ENCODE measurements at regions not wholly inside any gene's neighbourhood (a gene's known extent, or its start where the extent isn't known, plus 50 kb on each side); places are given as distances from the start of the nearest gene placed in this dataset.
"Not testable (repeated sequence)": the region's sequence is repeated elsewhere in the genome, so short reads cannot be mapped to it uniquely, and the experiment has no call there.

DNA sequence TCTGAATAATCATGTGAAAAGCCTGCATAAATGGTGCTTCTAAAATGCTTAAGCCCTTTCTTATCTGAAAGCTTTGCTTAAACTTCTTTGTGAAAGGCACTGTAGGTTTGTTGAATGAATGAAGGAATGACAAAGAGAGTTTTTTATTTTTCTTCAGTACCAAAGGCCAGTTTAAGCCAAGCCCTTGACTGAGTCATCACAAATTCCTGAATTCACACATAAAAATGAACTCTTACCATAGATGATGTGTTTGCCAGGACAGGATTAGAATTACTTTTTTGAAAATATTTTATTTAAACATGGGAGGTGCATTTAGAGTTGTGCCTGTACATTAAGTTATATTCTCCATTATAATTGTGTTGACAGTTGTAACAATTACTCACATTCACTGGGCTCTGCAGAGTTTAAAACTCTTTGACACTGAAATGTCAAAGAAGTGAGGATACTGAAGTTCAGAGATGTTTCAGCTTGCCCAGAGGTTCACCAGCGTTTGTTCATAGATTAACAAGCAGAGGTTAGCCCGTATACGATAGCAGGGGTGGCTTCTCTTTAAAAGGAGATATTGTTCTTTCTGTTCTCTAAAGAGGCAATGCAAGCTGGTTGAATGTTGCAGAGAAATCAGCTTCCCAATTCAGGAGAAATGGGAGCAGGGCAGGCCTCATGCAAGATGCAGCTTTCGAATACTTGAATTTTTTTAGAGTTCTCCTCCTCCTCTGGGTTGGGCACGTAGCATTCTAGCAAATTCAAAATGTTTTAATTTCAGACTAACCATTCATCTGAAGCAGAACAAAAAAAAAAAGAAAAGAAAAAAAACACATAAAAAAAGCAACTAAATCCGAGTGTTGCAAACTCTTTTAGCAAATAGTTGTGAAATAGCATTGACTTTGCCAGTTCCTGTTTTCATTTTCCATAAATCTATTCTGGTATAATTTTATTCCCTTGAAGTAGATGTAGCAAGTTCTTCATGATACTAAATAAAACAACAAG is 358.7 kb upstream of the KLF4 start:
- DNase-seq = no peak

DNA sequence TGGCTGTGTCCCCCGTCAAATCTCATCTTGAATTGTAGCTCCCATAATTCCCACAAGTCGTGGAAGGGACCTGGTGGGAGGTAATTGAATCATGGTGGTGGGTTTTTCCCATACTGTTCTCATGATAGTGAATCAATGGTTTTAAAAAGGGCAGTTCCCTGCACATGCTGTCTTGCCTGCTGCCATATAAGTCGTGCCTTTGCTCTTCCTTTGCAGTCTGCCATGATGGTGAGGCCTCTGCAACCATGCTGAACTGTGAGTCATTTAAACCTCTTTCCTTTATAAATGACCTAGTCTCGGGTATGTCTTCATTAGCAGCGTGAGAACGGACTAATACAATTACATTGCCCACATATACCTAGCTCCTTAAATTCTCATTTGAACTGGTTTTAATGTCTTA is 353.0 kb upstream of the KLF4 start:
- no peak for DNase-seq

DNA sequence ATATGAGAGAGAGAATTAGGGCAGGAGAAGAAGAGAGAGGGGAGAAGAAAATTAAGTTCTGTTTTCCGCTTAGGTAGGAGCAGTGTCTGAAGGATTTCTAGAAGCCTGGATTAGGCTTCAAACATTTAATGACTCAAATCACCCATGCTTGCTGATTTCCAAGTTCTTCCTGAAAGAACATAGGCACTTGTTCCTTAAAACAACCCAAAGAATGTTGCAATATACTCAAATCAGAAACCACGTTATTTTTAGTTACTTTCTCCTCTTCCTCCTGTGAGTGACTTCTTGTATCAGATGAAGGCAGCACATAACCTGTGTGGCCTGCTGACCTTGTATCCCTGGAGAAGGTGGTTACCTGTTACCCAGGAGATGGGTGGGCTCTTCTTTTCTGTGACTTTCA is 351.5 kb upstream of the KLF4 start:
- no peak for DNase-seq

DNA sequence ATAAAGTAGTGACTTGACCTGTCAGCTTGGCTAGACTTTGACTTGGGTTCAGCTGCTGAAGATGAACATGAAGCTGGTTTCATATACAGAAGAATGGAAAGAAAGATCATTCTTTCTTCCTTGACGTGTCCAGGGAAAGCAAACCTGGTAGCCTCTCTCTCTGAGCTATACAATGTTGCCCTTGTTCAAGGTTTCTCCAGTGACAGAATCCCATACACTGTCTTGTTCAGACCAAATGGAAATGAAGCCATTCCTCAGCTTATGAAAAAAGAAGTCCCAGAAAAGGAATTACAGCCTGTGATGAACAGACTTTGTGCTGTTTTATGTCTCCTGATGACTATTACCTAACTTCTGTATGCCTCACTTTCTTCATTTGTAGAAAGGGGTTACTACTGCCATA is 349.8 kb upstream of the KLF4 start:
- DNase-seq = no peak

DNA sequence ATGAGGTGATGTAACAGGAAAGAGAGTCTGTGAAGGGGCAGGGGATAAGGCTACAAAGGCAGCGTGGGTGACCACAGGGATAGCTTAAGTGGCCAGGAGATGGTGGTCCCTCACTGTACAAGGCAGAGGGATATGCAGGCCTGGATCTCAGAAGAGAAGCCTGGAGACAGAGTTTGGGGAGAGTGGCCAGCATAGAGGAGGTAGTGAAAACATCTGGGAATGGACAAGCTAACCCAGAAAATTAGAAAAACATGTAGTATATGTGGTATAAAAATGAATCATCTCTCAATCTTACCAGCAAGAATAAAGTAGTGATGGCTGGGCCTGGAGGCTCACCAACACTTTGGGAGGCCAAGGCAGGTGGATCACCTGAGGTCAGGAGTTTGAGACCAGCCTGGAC is 349.2 kb upstream of the KLF4 start:
- DNase-seq = no peak

DNA sequence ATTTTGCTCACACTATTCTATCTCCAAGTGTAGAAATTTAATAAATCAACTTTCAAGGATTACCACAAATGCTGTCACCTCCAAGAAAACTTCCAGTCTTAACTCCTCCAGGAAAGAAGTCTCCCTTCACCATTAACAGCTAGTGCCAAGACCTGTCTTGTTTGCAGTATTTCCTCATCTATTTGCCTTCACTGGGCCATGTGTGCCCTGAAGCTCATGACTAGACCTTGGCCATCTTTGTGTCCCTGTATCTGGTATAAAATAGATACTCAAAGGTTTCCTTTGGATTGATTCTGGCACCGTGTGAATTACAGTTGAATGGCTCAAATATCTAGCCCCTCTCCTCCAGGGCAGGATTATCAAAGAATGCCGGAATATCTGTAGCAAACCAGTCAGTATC is 346.7 kb upstream of the KLF4 start:
- DNase-seq = no peak

DNA sequence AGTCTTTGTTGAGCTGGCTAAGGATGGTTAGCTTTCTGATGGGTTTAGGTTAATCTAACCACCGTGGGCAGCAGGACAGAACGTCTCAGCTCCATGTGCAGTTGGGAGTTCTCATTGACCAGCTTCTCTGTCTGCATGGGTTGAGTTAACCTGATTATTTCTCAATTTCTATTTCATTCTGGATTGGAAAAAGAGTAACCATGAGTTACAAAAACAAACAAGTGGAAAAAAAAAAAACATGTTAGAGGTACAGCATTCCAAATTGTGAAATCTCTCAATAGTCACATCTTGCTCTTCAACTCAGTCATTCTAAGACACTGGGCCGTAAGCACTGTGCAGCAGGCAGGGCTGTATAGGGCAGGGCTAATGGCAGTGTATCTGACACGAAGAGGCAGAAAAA is 343.7 kb upstream of the KLF4 start:
- DNase-seq = no peak

DNA sequence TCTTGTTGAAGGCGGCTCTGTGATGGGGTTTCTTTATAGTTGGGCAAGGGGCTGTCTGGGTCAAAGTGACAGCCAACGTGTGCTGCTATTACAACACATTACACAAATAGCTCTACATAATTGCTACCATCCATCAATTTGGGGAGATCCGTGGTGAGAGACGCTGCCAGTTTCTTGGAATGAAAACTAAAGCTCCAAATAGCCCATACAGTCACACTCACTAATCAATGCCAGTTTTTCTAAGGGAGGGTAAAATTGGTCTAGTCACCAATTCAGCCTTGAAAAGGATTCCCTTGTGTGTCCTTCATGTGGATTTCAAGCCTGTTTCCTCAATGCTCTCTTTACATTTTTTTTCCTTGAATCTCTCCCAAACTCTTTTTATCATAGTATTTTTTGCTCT is 343.3 kb upstream of the KLF4 start:
- no peak for DNase-seq

DNA sequence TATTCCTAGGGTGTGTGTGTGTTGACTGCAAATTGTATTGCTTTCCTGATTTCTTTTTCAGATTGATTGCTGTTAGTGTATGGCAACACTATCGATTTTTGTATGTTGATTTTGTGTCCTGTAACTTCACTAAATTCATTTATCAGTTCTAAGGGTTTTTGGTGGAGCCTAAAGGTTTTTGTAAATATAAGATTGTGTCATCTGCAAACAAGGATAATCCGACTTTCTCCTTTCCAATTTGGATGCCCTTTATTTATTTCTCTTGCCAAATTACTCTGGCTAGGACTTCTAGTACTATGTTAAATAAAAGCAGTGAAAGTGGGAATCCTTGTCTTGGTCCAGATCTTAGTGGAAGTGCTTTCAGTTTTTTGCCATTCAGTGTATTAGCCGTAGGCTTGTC is 340.9 kb upstream of the KLF4 start:
- DNase-seq = no peak

DNA sequence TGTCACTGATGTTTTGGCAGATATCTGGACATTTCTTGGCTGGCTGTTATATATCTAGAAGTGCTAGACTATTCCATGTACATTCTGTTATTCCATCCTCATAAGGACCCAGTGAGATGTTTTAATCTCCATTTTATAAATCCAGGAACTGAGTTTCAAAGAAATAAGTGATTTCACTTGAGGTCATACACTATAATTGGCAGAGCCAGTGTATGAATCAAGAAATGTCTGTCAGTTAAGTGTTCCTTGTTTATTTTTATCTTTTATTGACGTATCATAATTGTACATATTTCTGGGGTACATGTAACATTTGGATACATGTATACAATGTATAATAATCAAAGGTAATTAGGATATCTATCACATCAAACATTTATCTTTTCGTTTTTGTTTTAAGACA is 338.3 kb upstream of the KLF4 start:
- no peak for DNase-seq

DNA sequence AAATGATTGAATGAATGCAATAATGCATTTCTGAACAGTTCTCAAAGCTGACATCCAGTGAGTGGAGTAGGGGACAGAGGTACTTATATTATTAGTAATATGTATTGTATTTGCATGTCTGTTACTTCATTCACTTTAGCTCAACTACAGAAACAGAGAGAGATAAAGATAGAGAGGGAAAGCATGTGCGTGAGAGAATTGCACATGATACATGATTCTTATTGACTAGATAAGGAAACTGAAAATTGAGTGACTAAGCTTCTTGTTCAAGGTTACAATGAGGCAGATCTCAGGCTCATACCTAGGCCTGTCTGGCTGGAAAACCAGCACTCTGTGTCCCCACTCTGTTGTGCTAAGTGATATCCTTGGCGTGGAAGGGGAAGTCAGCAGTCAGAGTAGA is 337.7 kb upstream of the KLF4 start:
- DNase-seq = no peak

DNA sequence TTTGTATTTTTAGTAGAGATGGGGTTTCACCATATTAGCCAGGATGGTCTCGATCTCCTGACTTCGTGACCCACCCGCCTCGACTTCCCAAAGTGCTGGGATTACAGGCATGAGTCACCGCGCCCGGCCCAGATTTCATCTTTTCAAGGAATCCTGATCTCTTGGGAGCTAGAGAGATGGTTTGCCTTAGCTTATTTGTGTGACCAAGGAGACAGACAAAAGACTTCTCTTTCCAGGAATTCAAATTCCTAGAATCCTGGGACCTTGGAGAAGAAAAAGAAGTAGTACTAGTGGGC is 337.1 kb upstream of the KLF4 start:
- not testable (repeated sequence) for DNase-seq

DNA sequence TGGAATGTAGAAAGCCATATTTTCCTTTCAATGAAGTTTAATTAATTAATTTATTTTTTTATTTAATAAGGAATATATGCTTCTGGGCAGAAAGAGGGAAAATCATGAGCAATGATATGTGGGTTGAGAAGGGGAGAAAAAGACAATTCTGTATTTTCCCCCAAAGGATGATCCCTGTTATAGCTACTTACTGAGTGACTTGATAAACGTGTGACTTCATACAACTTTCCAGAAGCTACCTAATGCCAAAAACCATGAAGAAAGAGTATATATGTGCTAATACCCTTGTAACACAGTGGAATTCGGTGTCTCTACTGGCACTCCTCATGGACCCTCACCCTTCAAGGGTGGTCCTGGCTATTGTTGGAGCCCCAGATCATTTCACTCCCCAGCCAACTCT is 335.0 kb upstream of the KLF4 start:
- DNase-seq = no peak

DNA sequence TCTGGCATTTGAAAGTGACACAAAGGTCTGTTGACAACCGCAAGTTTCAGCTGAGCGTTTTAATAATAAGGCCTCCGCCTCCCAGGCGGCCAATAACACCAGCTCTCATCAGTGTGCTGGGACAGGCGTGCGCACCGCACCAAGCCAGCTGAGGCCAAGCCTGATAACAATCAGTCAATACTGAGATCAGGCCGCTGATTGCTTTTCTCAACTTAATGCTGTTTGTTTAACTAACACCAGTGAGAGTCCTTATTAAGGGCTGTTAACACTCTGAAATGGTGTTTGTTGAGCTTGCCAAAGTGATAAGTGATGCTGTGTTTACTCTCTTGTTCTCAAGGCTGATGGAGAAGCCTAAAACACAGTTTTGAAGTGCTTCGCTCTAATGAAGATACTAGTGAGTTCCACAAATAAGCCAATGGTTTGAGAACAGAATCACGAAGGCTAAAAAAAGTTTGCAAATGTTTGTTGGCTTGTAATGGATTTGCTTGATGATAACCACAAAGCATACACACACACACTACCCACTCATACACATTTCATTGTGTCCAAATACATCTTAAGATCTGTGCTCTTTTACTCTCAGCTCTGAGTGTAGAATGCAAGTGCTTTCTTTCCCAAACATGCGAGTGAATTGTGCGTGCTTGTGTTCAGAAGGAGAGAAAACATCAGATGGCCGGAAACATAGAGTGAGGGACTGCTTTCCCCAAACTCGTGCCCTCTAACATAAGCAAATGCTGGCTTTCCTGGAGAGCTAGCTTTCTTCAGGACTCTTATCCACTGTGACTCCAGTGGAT is 330.4 kb upstream of the KLF4 start:
- DNase-seq = no peak

DNA sequence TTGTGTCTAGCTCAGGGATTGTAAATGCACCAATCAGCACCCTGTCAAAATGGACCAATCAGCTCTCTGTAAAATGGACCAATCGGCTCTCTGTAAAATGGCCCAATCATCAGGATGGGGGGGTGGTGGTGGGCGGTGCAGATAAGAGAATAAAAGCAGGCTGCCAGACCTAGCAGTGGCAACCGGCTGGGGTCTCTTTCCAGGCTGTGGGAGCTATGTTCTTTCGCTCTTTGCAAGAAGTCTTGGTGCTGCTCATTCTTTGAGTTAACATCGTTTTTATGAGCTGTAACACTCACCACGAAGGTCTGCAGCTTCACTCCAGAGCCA is 328.9 kb upstream of the KLF4 start:
- DNase-seq = not testable (repeated sequence)

DNA sequence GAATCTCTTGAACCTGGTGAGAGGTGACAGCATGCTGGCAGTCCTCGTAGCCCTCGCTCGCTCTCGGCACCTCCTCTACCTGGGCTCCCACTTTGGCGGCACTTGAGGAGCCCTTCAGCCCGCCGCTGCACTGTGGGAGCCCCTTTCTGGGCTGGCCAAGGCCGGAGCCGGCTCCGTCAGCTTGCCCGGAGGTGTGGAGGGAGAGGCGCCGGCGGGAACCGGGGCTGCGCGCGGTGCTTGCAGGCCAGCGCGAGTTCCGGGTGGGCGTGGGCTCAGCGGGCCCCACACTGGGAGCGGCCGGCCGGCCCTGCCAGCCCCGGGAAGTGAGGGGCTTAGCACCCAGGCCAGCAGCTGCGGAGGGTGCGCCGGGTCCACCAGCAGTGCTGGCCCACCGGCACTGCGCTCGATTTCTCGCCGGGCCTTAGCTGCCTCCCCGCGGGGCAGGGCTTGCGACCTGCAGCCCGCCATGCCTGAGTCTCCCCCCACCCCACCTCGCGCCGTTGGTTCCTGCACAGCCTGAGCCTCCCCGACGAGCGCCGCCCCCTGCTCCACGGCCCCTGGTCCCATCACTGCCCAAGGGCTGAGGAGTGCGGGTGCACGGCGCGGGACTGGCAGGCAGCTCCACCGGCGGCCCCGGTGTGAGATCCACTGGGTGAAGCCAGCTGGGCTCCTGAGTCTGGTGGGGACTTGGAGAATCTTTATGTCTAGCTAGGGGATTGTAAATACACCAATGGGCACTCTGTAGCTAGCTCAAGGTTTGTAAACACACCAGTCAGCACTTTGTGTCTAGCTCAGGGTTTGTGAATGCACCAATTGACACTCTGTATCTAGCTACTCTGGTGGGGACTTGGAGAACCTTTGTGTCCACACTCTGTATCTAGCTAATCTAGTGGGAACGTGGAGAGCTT is 328.3 kb upstream of the KLF4 start:
- not testable (repeated sequence) for DNase-seq

DNA sequence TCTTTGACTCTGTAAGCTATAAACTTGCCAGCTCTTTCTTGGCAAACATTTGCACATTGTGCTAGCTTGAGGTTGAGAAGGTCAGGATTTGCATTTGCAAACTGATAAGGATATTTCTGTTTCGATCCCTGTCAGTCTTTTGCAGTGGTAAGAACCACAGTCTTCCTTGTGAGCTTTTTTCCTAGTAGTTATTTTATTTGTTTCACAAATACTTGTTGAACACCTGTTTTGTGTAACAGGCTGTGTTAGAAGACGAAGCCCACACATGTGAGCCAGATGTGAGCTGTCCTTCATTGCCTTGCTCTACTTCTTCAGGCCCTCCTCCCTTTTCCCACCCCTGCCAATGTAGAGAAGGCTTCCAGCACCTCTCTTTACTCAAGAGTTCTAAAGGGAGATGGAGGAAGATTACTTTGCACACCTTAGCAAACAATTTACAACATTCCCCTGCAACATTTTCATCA is 327.0 kb upstream of the KLF4 start:
- no peak for DNase-seq

DNA sequence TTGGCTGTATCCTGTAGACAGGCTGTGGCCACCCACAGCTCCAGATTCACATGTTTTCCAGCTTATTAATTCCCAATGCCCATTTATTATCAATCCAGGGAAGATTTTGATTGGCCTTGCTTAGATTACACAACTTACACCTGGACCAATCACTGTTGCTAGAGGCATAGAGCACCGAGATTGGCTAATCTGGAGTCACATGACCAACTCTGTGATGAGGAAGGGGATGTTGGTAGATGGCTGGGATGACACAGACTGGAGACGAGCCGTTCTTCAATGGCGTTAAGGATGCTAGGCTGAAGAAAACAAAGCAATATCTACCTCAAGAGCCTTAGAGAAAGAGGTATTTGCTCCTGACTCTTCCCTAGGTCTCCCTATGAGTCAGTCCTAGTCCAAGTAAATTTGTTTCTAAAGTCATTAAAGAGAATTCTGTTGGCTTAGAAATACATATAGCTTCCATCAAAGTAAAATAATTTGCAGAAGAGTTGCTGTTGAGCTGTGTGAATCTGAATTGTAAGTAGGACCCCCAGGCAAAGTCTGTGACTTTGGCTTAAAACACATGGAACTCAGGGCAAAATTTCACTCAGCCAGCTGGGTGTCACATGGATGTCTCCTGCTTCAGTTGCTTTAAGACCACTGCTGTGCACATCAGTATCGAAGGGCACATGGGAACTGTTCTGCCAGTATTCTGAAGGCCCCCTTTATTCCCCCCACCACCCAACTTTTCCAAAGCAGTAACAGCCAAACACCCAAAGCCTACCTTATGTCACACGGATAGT is 326.4 kb upstream of the KLF4 start:
- DNase-seq = no peak

DNA sequence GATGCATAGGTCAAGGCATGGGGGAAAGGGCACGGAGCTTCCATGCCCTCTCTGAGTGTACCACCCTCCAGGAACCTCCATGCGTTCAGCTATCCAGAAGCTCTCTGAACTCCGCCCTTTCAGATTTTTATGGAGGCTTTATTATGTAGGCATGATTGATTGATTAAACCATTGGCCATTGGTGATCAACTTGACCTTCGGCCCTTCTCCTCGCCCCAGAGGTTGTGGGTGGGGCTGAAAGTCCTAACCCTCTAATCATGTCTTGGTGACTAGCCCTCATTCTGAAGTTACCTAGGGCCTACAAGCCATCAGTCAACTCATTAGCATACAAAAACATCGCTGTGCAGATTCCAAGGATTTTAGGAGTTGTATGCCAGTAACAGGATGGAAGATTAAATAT is 323.7 kb upstream of the KLF4 start:
- no peak for DNase-seq

DNA sequence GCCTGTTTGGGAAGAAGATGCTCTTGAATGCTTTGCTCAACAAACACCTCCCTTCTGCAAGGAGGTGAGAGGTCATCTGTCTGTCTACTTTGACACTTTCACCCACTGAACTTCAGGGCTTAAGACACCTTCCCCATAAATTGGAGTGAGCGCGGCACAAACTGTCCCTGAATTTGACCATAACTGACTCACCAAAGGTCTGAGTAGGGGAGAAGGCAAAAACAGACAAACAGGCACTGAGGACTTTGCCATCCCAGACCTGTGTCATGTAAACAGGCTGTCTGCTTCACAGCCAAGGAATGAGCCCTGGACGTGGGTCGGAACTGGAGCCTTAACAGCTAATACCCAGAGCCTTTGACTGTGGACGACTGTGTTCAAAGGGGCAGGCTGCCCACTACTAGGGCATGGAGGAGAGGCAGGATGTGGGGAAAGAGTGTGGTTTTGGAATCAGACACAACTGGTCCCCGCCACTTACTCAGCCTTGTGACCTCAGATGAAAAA is 320.9 kb upstream of the KLF4 start:
- no peak for DNase-seq

DNA sequence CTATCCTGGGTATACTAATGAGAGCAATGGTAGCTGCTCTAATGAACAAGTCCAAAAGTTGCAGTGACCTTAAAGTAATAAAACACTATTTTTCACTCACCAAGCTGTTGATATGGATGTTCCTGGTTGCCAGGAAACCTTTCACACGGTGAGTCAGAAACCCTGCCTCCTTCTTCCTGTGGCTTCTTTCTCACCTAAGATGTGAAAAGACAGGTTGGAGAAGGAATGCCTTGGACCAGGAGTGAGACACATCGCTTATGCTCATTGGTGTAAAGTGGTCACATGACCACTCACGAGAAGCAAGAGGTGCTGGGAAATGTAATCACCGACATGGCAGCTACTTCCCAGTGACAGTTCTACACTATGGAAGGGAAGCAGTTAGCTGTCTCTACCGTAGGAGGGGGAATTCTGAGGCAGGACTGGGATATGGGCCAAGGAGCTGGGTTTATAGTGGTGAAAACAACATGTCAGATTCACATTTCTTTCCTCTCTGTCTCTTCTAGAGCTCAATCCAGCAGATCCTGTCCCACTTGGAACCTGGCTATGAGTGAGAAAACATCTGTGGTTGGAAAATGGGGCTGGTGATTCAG is 320.4 kb upstream of the KLF4 start:
- DNase-seq = no peak

DNA sequence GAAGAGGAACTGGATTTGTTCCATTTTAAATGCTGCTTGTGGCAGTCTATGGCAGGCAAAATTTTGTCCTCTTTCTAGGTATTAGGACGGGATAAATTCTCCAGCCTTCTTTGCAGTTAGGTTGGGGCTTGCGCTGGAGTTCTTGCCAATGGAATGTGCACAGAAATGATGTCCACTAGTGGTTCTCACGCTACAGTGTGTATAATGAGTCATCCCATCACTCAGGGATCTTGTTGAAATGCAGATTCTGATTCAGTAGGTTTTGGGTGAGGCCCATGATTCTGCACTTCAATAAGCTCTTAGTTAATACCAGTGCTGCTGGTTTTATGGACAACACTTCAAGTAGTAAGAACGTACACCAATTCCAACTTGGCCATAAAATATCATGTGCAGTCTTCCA is 317.6 kb upstream of the KLF4 start:
- DNase-seq = no peak

Measured in activated CD4-positive, alpha-beta T cell treated with anti-CD3 and anti-CD28 coated beads, Interleukin-2, amount 50 U/mL, for 16 hours (primary cell).